HG02623 (cell line): ENCODE measurements at regions not wholly inside any gene's neighbourhood (a gene's known extent, or its start where the extent isn't known, plus 50 kb on each side); places are given as distances from the start of the nearest gene placed in this dataset.

Source experiments
- ATAC-seq: cut with Tn5 transposase; IDR thresholded peaks from one replicate; pipeline ENCODE4 v1.9.1; 2021; ENCODE audit warnings: moderate library complexity; ENCODE audit not compliant: unreplicated experiment

- ATAC-seq, result no peak
These were observed 413.4 kb downstream of the SOX9 start for GRCh38 chr17:72534265-72534664.

DNA sequence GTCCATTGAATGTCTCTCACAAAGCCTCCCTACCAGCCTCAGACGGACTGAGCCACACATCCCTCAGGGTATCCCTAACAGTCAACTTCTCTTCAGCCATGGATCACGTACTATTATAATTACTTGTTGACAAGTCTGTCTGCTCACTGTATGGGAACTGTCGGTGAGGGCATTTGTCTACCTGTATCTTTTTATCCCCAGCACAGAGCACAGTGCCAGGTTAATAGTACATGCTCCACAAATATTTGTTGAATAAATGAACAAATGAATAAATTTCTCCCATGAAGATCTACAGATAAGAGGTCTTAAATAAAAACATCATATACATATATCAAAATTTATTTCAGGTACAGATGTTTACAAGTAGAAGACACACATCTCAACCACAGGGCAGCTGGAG lies 414.0 kb downstream of the SOX9 start:
- ATAC-seq, result no peak

- ATAC-seq, result no peak
These were observed 414.5 kb downstream of the SOX9 start for GRCh38 chr17:72535346-72535745.

DNA sequence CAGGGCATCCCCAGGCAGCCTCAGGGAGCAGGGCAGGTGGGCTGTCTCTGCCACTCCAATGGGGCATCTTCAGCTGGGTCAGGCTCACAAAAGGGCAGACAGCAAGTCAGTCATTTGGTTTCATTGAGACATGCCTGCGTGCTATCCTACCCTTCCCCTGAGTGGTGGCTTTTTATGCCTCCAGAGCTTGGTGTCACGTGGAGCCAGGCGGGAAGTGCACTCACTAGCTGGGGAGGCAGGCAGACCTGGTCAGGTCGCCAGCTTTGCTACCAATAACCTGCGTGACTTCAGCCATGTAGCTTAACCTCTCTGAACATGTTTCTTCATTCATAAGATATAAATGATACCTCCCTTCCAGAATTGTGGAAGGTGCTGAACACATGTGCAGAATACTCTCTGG lies 415.0 kb downstream of the SOX9 start:
- no peak for ATAC-seq

- ATAC-seq, result no peak
These were observed 416.0 kb downstream of the SOX9 start for GRCh38 chr17:72536788-72537187.

GRCh38 chr17:72538443-72538842 lies 417.6 kb downstream of the SOX9 start:
- ATAC-seq, result no peak

DNA sequence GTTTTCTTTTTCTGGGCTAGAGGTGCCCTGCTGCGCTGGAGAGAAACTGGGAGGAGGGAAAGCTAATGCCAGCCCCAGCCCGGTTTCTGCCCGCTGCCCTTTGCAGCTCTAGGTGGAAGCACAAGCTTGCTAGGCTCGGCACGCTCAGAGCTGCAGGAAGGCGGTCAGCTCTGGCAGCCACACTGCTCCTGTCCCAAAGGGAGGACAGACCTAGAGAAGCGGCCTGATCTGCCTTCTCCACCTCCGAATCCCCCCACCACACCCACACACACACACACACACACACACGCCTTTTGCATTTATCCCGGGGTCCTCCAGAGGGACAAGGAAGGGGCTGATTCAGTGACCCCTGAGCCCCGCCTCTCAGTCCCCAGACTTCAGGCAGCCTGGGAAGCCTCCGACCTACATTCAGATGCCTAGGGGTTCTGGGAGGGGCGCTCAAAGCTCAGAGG lies 418.1 kb downstream of the SOX9 start:
- ATAC-seq, result no peak

GRCh38 chr17:72539981-72540897 lies 419.4 kb downstream of the SOX9 start:
- peak; percentile 84 for ATAC-seq

- ATAC-seq, result no peak
These were observed 421.5 kb downstream of the SOX9 start for GRCh38 chr17:72542317-72542716.

GRCh38 chr17:72545766-72546165 lies 424.9 kb downstream of the SOX9 start:
- ATAC-seq, result no peak

DNA sequence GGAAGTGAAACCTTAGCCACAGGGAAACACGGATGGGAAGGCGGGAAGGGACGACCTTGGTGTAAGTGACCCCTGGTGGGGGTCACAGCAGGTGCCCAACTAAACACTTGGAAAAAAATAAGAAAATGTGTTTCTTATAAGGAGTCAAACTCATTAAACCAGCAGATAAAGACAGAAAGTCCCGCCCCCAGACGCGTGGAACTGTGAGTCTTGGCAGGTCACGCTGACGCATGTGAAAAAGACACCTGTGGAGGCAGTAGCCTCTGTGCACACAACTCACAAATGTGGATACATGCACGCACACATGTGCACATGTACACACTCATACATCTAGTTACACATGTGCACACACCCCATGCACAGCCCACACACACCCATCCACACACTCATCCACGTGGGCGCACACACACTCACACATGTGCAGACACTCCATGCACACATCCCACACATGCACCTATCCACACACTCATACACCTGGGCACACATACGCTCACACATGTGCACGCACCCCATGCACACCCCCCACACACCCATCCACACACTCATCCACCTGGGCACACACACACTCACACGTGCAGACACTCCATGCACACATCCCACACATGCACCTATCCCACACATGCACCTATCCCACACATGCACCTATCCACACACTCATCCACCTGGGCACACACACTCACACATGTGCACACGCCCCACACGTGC lies 432.4 kb downstream of the SOX9 start:
- ATAC-seq, result no peak

- ATAC-seq, result no peak
These were observed 433.7 kb downstream of the SOX9 start for GRCh38 chr17:72554508-72554907.

- ATAC-seq, result no peak
These were observed 434.2 kb downstream of the SOX9 start for GRCh38 chr17:72555052-72555451.

GRCh38 chr17:72556944-72557826 lies 436.4 kb downstream of the SOX9 start:
- peak; percentile 54 for ATAC-seq

- ATAC-seq, result no peak
These were observed 438.2 kb downstream of the SOX9 start for GRCh38 chr17:72558971-72559476.

DNA sequence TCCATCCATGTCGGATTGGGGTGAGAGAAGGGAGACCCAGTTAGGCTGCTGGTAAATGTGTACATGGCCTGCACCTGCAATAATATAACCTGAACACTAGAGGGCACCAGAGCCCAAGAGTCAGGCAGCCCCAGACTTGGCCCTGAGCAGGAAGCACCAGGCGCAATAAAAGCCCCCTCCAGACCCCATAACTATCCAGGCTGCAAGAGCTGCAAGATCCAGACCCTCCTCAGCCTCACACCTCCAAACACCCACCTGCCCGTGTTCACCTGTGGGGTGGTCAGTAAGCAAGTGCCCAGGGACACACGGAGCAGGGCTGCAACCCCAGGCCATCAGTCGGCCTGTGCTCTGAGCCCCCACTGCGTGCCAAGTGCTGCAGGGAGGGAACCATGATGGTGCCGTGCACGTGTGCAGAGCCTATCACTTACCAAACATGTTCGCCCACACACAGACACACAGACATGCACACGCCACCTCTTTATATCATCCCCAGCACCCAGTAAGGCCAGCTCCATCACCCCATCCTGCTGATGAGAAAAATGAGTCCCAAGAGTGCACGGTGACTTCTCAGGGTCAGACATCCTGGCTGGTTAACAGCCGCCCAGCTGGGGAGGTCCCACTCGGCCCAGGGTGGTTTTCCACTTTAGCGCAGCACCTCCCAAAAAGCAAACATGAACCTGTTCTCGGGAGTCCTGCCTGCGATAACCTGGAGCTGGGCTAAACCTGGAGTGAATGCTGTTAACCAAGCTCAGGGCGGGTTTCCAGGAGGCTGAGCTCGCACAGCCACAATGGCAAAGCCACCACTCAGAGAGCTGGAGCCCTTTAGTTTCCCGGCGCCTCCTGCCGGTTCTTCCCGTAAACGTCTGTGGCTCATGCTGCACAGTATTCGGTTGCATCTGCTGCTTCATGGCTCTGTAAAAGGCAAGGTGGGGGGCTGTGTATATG lies 439.8 kb downstream of the SOX9 start:
- peak; percentile 63 for ATAC-seq

- no peak for ATAC-seq
These were observed 440.4 kb downstream of the SOX9 start for GRCh38 chr17:72561266-72561665.

DNA sequence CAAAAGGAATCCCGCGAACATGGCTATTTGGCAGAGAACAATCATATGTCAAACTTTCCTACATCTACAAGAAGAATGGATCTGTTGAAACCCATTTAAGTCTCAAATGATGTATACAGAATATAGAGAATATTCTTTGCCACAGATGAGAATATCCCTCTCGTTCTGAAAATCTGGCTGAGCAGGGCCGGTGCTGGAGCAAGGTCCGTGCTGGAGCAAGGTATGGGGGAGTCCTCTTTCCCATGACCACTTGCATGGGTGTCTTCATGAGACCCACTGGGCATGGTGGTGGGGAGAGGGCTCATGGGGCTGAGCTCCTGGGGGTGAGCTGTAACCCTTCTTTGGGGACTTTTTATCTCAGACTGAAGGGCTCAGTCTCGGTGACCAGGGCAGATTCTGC lies 440.9 kb downstream of the SOX9 start:
- ATAC-seq, result no peak

GRCh38 chr17:72562615-72563188 lies 441.9 kb downstream of the SOX9 start:
- no peak for ATAC-seq
